B cell (primary cell): ENCODE measurements at regions not wholly inside any gene's neighbourhood (a gene's known extent, or its start where the extent isn't known, plus 50 kb on each side); places are given as distances from the start of the nearest gene placed in this dataset.

Experiments
- ATAC-seq: fragments of 200-7000 bp; cut with Tn5 transposase; one replicate; pipeline ENCODE4 v1.10.0; 2021; ENCODE audit warnings: low read depth, mild to moderate bottlenecking, moderate number of reproducible peaks, moderate library complexity
- CTCF ChIA-PET: fragments of 350-600 bp; sonication (Branson Sonifier 250); formaldehyde crosslinking; loops from one replicate; lab custom pipeline; 2021; ENCODE audit warnings: antibody characterized with exemption, inconsistent platforms; lab: Charles Lee
- POLR2A ChIA-PET: fragments of 350-600 bp; sonication (Branson Sonifier 250); formaldehyde crosslinking; loops from one replicate; lab custom pipeline; 2021; ENCODE audit warnings: antibody characterized with exemption; lab: Charles Lee
- DNase-seq: peaks from one replicate; pipeline ENCODE4 v3.0.0; 2013
- H2AFZ ChIP-seq: 2 replicates; pipeline ENCODE4 v1.6.1; 2012; ENCODE audit warnings: mild to moderate bottlenecking, low read depth, low read length; ENCODE audit not compliant: insufficient read depth, poor library complexity, severe bottlenecking
- H3K27ac ChIP-seq, 2 donors: 1 replicate in 1 of 2; 2 replicates in 1 of 2; pipeline ENCODE4 v1.5.1; 2012 to 2013; ENCODE audit warnings: low read length in 2 of 2, mild to moderate bottlenecking in 2 of 2, moderate library complexity in 1 of 2
- H3K27me3 ChIP-seq, 4 experiments: fragments of 200-600 bp in 1 of 4; sonication (generic) in 1 of 4; replicated peaks in 1 of 4; 1 replicate in 2 of 4; 2 replicates in 2 of 4; pipeline versions ENCODE4 v1.6.1 to v1.7.0; 2013 to 2016; ENCODE audit warnings: low read length in 3 of 4, mild to moderate bottlenecking in 2 of 4, mixed read lengths in 1 of 4, moderate library complexity in 1 of 4; ENCODE audit not compliant: insufficient read depth in 4 of 4, control insufficient read depth in 3 of 4; ENCODE audit errors: control extremely low read depth in 1 of 4
- H3K36me3 ChIP-seq, 2 experiments: replicated peaks in 1 of 2; 1 replicate in 1 of 2; 2 replicates in 1 of 2; pipeline versions ENCODE4 v1.6.1 to v1.7.1; 2013; ENCODE audit warnings: low read length in 1 of 2; ENCODE audit not compliant: insufficient read depth in 2 of 2, control insufficient read depth in 1 of 2; ENCODE audit errors: control extremely low read depth in 1 of 2, extremely low read depth in 1 of 2
- H3K4me1 ChIP-seq, 2 donors: fragments of 200-600 bp in 1 of 2; sonication (generic) in 1 of 2; 1 replicate in 1 of 2; 2 replicates in 1 of 2; pipeline versions ENCODE4 v1.5.1 to v1.6.1; 2013 to 2017; ENCODE audit warnings: low read length in 2 of 2; ENCODE audit not compliant: control insufficient read depth in 2 of 2, insufficient read depth in 2 of 2
- H3K4me2 ChIP-seq: replicated peaks from 2 replicates; pipeline ENCODE3; 2012; ENCODE audit warnings: mild to moderate bottlenecking, low read depth, low read length; ENCODE audit not compliant: poor library complexity, severe bottlenecking
- H3K4me3 ChIP-seq, 5 experiments: fragments of 200-600 bp in 1 of 5; sonication (generic) in 1 of 5; 1 replicate in 3 of 5; 2 replicates in 2 of 5; pipeline versions ENCODE4 v1.5.1 to v1.7.0; 2011 to 2016; ENCODE audit warnings: low read length in 4 of 5, mild to moderate bottlenecking in 4 of 5, low read depth in 2 of 5, control low read depth in 1 of 5, moderate library complexity in 1 of 5; ENCODE audit not compliant: insufficient read depth in 1 of 5; ENCODE audit errors: control extremely low read depth in 1 of 5, extremely low read depth in 1 of 5
- H3K79me2 ChIP-seq: fragments of 200-600 bp; sonication (generic); one replicate; pipeline ENCODE4 v1.6.0; 2016; ENCODE audit warnings: low read length; ENCODE audit not compliant: control insufficient read depth, insufficient read depth
- H3K9ac ChIP-seq: fragments of 200-600 bp; sonication (generic); 2 replicates; pipeline ENCODE4 v1.6.1; 2017; ENCODE audit warnings: mild to moderate bottlenecking, low read length, moderate library complexity
- H3K9me3 ChIP-seq, 3 donors: one replicate each; pipeline versions ENCODE4 v1.6.1 to v1.7.1; 2013; ENCODE audit warnings: low read length in 2 of 3; ENCODE audit not compliant: control insufficient read depth in 2 of 3, insufficient read depth in 1 of 3; ENCODE audit errors: control extremely low read depth in 1 of 3
- H4K20me1 ChIP-seq: 2 replicates; pipeline ENCODE4 v1.6.0; 2012; ENCODE audit warnings: mild to moderate bottlenecking, low read length; ENCODE audit not compliant: insufficient read depth, control insufficient read depth, poor library complexity, severe bottlenecking
- H3K27ac Mint-ChIP-seq: one replicate; pipeline ENCODE4 v1.8.0; 2021; ENCODE audit warnings: mixed read lengths
- H3K27me3 Mint-ChIP-seq: one replicate; pipeline ENCODE4 v1.8.0; 2021; ENCODE audit warnings: mixed read lengths
- H3K4me1 Mint-ChIP-seq: one replicate; pipeline ENCODE4 v1.8.0; 2021; ENCODE audit warnings: mixed read lengths
- H3K4me3 Mint-ChIP-seq: one replicate; pipeline ENCODE4 v1.8.0; 2021; ENCODE audit warnings: mixed read lengths
- H3K9me3 Mint-ChIP-seq: one replicate; pipeline ENCODE4 v1.8.0; 2022; ENCODE audit warnings: mixed read lengths; ENCODE audit not compliant: insufficient read depth
- CTCF ChIP-seq: fragments of 200-600 bp; IDR thresholded peaks from one replicate; pipeline ENCODE4 v1.8.0; 2022; ENCODE audit warnings: antibody characterized with exemption, mild to moderate bottlenecking
- EZH2 ChIP-seq: IDR thresholded peaks from 2 replicates; pipeline ENCODE4 v1.6.1; 2012; ENCODE audit warnings: borderline replicate concordance, low read depth, mild to moderate bottlenecking, moderate library complexity, low read length; ENCODE audit not compliant: insufficient read depth, poor library complexity, severe bottlenecking
- WGBS: methylation state at CpG from one replicate; pipeline ENCODE4 v1.1.5; 2013; ENCODE audit warnings: missing lambda C conversion rate; ENCODE audit not compliant: insufficient coverage; 5-methylcytosine and 5-hydroxymethylcytosine counted together
- intact Hi-C: fragments of 100-400 bp; cut with micrococcal nuclease; formaldehyde crosslinking; loops from one replicate; pipeline ENCODE4 v1.10.0; 2022

- Histone ChIP-seq H3K4me3 (no peak overlapping the region), H3K9me3 (peaks cover 0 to 4% (median 0%) of the 10 kb centered on the region in 3 donors), H3K4me2 (no peak overlapping the region), H3K27me3 (peaks cover 0 to 7% (median 1%) of the 10 kb centered on the region in 4 experiments), H4K20me1 (no peaks in the 10 kb centered on the region), H2AFZ (no peak overlapping the region), H3K9ac (no peak overlapping the region), H3K4me1 (peaks cover 9 to 10% of the 10 kb centered on the region in 2 donors), H3K36me3 (no peaks in the 10 kb centered on the region), H3K79me2 (no peaks in the 10 kb centered on the region), H3K27ac (no peak overlapping the region)
- 100% methylated on average over 1 of the region's 3 CpGs for WGBS
- ATAC-seq (no peak), DNase-seq (no peak)
- ChIA-PET POLR2A (no interaction called here), CTCF (no interaction called here)
- Mint-ChIP-seq H3K4me3 (no peak overlapping the region), H3K27me3 (peaks cover 16% of the 10 kb centered on the region), H3K27ac (no peak overlapping the region), H3K4me1 (peaks cover 23% of the 10 kb centered on the region), H3K9me3 (no peaks in the 10 kb centered on the region)
- TF ChIP-seq EZH2 (no peak), CTCF (no peak)
- intact Hi-C loops: no loop called here
These were observed 70.9 kb upstream of the CLMP start for GRCh38 chr11:123265951-123266350.

GRCh38 chr11:123264431-123264780, 69.4 kb upstream of the CLMP start:
- Histone ChIP-seq H3K79me2 (no peaks in the 10 kb centered on the region), H3K9ac (no peak overlapping the region), H3K36me3 (no peaks in the 10 kb centered on the region), H3K4me2 (peak overlapping the region; percentile 30), H2AFZ (peak overlapping the region; percentile 16), H3K9me3 (peaks cover 0 to 7% (median 0%) of the 10 kb centered on the region in 3 donors), H3K4me1 (peaks cover 9 to 10% of the 10 kb centered on the region in 2 donors), H3K27ac (no peak overlapping the region), H4K20me1 (no peaks in the 10 kb centered on the region), H3K4me3 (no peak overlapping the region), H3K27me3 (peaks cover 0 to 7% (median 1%) of the 10 kb centered on the region in 4 experiments)
- POLR2A ChIA-PET: no interaction called here
- H3K27me3 Mint-ChIP-seq: peaks cover 15% of the 10 kb centered on the region
- ATAC-seq: no peak
- CTCF ChIA-PET: interaction anchor here (0.6 to 2.1 kb wide), 2 partner anchors 17 to 156 kb away, joined by 3 to 6 read pairs; no protein-coding TSS in a partner anchor
- H3K4me3 Mint-ChIP-seq: no peak overlapping the region
- WGBS: 0% methylated on average over 2 of the region's 3 CpGs
- intact Hi-C loops: no loop called here
- DNase-seq: no peak
- no peak overlapping the region for H3K27ac Mint-ChIP-seq
- no peaks in the 10 kb centered on the region for H3K9me3 Mint-ChIP-seq
- peaks cover 23% of the 10 kb centered on the region for H3K4me1 Mint-ChIP-seq
- TF ChIP-seq EZH2 (no peak), CTCF (no peak)
